WTC11 (cell line): ENCODE measurements at regions not wholly inside any gene's neighbourhood (a gene's known extent, or its start where the extent isn't known, plus 50 kb on each side); places are given as distances from the start of the nearest gene placed in this dataset.
A peak's percentile ranks its signal among the peaks of the same experiment; 100 is the strongest.

ENCODE experiments used
- ATAC-seq: fragments of 200-7000 bp; cut with Tn5 transposase; 2 replicates; pipeline ENCODE4 v1.10.0; 2021; ENCODE audit warnings: mild to moderate bottlenecking, moderate library complexity
- CTCF ChIA-PET: fragments of 300-600 bp; sonication (Branson Sonifier 250); formaldehyde crosslinking; loops from one replicate; lab custom pipeline; 2021; ENCODE audit warnings: antibody characterized with exemption; lab: Charles Lee
- POLR2A ChIA-PET: fragments of 350-600 bp; sonication (Branson Sonifier 250); formaldehyde crosslinking; loops from one replicate; lab custom pipeline; 2021; ENCODE audit warnings: antibody characterized with exemption; lab: Charles Lee
- DNase-seq: peaks from one replicate; pipeline ENCODE4 v3.0.0; 2021; ENCODE audit warnings: low spot score
- H3K27ac Mint-ChIP-seq: 2 replicates; pipeline ENCODE4 v1.8.0; 2021; ENCODE audit warnings: mixed read lengths
- H3K27me3 Mint-ChIP-seq: 2 replicates; pipeline ENCODE4 v1.8.0; 2021; ENCODE audit warnings: low read depth, mild to moderate bottlenecking, moderate library complexity, mixed read lengths
- H3K36me3 Mint-ChIP-seq: 2 replicates; pipeline ENCODE4 v1.8.0; 2021; ENCODE audit warnings: mixed read lengths
- H3K4me1 Mint-ChIP-seq: 2 replicates; pipeline ENCODE4 v1.8.0; 2022; ENCODE audit warnings: mixed read lengths
- H3K4me3 Mint-ChIP-seq: 2 replicates; pipeline ENCODE4 v1.8.0; 2021; ENCODE audit warnings: mild to moderate bottlenecking, moderate library complexity, mixed read lengths
- H3K9me3 Mint-ChIP-seq: 2 replicates; pipeline ENCODE4 v1.8.0; 2021; ENCODE audit warnings: mixed read lengths
- CBFB ChIP-seq: sonication (generic); formaldehyde crosslinking; IDR thresholded peaks from 2 replicates; pipeline ENCODE4 v1.8.1; 2022; ENCODE audit warnings: mild to moderate bottlenecking, low read depth, missing genetic modification reagents
- FOXK1 ChIP-seq: sonication (generic); formaldehyde crosslinking; IDR thresholded peaks from 2 replicates; pipeline ENCODE4 v1.8.0; 2022; ENCODE audit warnings: mild to moderate bottlenecking, moderate library complexity, missing genetic modification reagents
- FOXP1 ChIP-seq: sonication (generic); formaldehyde crosslinking; IDR thresholded peaks from 2 replicates; pipeline ENCODE4 v1.8.0; 2022; ENCODE audit warnings: missing genetic modification reagents, mild to moderate bottlenecking, moderate library complexity, borderline replicate concordance
- GABPB1 ChIP-seq: sonication (generic); formaldehyde crosslinking; IDR thresholded peaks from 2 replicates; pipeline ENCODE4 v1.8.1; 2023; ENCODE audit warnings: mild to moderate bottlenecking, missing genetic modification reagents
- GRHL2 ChIP-seq: fragments of 250-450 bp; sonication (Bioruptor Pico); IDR thresholded peaks from 2 replicates; pipeline ENCODE4 v1.8.0; 2022; ENCODE audit warnings: mild to moderate bottlenecking, moderate library complexity; ENCODE audit not compliant: insufficient replicate concordance, severe bottlenecking
- GTF2I ChIP-seq: fragments of 250-450 bp; sonication (Bioruptor Pico); conservative IDR thresholded peaks from 2 replicates; pipeline ENCODE4 v1.4.0; 2021; ENCODE audit warnings: mild to moderate bottlenecking
- JUN ChIP-seq: sonication (generic); formaldehyde crosslinking; IDR thresholded peaks from 2 replicates; pipeline ENCODE4 v1.8.0; 2023; ENCODE audit warnings: mild to moderate bottlenecking, missing genetic modification reagents
- NFE2L1 ChIP-seq: sonication (generic); formaldehyde crosslinking; IDR thresholded peaks from 2 replicates; pipeline ENCODE4 v1.8.1; 2023; ENCODE audit warnings: missing genetic modification reagents
- SMAD4 ChIP-seq: sonication (generic); formaldehyde crosslinking; IDR thresholded peaks from 2 replicates; pipeline ENCODE4 v1.8.0; 2022; ENCODE audit warnings: mild to moderate bottlenecking, missing genetic modification reagents
- SP1 ChIP-seq: sonication (generic); formaldehyde crosslinking; conservative IDR thresholded peaks from 2 replicates; pipeline ENCODE4 v1.8.1; 2022; ENCODE audit warnings: missing genetic modification reagents
- ZNF263 ChIP-seq: sonication (generic); formaldehyde crosslinking; IDR thresholded peaks from 2 replicates; pipeline ENCODE4 v1.8.1; 2022; ENCODE audit warnings: low read depth, mild to moderate bottlenecking, moderate library complexity, missing genetic modification reagents
- ZNF317 ChIP-seq: sonication (generic); formaldehyde crosslinking; IDR thresholded peaks from 2 replicates; pipeline ENCODE4 v1.8.1; 2023; ENCODE audit warnings: low read depth, mild to moderate bottlenecking, moderate library complexity, missing genetic modification reagents, borderline replicate concordance
- ZNF416 ChIP-seq: fragments of 250-450 bp; sonication (Bioruptor Pico); IDR thresholded peaks from 2 replicates; pipeline ENCODE4 v1.9.0; 2021; ENCODE audit warnings: mild to moderate bottlenecking, inconsistent platforms
- TF ChIP-seq, protein P1 (sequence below): fragments of 250-450 bp; sonication (Bioruptor Pico); IDR thresholded peaks from 2 replicates; pipeline ENCODE4 v1.8.0; 2021; ENCODE audit warnings: mild to moderate bottlenecking
- TF ChIP-seq, protein P2 (sequence below): sonication (generic); formaldehyde crosslinking; IDR thresholded peaks from 2 replicates; pipeline ENCODE4 v1.8.0; 2022; ENCODE audit warnings: mild to moderate bottlenecking, missing genetic modification reagents
- TF ChIP-seq, protein P3 (sequence below): sonication (generic); formaldehyde crosslinking; IDR thresholded peaks from 2 replicates; pipeline ENCODE4 v1.8.1; 2023; ENCODE audit warnings: mild to moderate bottlenecking, missing genetic modification reagents
- TF ChIP-seq, protein P4 (sequence below): fragments of 250-450 bp; sonication (Bioruptor Pico); IDR thresholded peaks from 2 replicates; pipeline ENCODE4 v1.9.0; 2021; ENCODE audit warnings: mild to moderate bottlenecking, borderline replicate concordance
- TF ChIP-seq, protein P5 (sequence below): sonication (generic); formaldehyde crosslinking; IDR thresholded peaks from 2 replicates; pipeline ENCODE4 v1.8.0; 2023; ENCODE audit warnings: mild to moderate bottlenecking, missing genetic modification reagents
- TF ChIP-seq, protein P6 (sequence below): sonication (generic); formaldehyde crosslinking; IDR thresholded peaks from 2 replicates; pipeline ENCODE4 v1.8.1; 2023; ENCODE audit warnings: mild to moderate bottlenecking, moderate library complexity, missing genetic modification reagents

DNA sequence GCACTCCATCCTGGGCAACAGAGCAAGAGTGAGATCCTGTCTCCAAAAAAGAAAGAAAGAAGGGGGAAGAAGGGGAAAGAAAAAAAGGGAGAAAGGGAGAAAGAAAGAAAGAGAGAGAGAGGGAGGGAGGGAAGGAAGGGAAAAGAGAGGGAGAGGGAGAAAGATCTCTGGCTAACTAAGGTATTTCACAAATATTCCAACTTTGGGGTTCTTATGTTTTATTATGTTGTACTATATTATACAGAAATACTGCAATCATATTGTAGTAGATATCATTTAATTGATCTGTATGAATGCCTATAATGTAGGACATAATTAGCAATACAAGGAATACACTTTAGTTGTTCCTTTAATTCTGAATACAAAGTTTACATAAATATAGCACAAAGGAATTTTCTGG is 70.1 kb upstream of the STAM2 start:
- POLR2A ChIA-PET: no interaction called here

More for the DNA sequence above, 70.1 kb upstream of the STAM2 start:
- DNase-seq: no peak
- ATAC-seq: no peak
- TF ChIP-seq ZNF317 (no peak), GTF2I (CRISPR knock-in tag) (no peak), ZNF263 (CRISPR knock-in tag) (no peak), SMAD4 (CRISPR knock-in tag) (no peak), GABPB1 (CRISPR knock-in tag) (no peak), CBFB (CRISPR knock-in tag) (no peak), ZNF416 (CRISPR knock-in tag) (no peak), SP1 (CRISPR knock-in tag) (no peak), NFE2L1 (CRISPR knock-in tag) (no peak), GRHL2 (CRISPR knock-in tag) (no peak), FOXK1 (CRISPR knock-in tag) (no peak), FOXP1 (no peak), JUN (CRISPR knock-in tag) (no peak)
- TF ChIP-seq, protein P1, sequence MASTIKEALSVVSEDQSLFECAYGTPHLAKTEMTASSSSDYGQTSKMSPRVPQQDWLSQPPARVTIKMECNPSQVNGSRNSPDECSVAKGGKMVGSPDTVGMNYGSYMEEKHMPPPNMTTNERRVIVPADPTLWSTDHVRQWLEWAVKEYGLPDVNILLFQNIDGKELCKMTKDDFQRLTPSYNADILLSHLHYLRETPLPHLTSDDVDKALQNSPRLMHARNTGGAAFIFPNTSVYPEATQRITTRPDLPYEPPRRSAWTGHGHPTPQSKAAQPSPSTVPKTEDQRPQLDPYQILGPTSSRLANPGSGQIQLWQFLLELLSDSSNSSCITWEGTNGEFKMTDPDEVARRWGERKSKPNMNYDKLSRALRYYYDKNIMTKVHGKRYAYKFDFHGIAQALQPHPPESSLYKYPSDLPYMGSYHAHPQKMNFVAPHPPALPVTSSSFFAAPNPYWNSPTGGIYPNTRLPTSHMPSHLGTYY (CRISPR knock-in tag): no peak
- TF ChIP-seq, protein P2, sequence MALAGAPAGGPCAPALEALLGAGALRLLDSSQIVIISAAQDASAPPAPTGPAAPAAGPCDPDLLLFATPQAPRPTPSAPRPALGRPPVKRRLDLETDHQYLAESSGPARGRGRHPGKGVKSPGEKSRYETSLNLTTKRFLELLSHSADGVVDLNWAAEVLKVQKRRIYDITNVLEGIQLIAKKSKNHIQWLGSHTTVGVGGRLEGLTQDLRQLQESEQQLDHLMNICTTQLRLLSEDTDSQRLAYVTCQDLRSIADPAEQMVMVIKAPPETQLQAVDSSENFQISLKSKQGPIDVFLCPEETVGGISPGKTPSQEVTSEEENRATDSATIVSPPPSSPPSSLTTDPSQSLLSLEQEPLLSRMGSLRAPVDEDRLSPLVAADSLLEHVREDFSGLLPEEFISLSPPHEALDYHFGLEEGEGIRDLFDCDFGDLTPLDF (CRISPR knock-in tag): no peak
- TF ChIP-seq, protein P3, sequence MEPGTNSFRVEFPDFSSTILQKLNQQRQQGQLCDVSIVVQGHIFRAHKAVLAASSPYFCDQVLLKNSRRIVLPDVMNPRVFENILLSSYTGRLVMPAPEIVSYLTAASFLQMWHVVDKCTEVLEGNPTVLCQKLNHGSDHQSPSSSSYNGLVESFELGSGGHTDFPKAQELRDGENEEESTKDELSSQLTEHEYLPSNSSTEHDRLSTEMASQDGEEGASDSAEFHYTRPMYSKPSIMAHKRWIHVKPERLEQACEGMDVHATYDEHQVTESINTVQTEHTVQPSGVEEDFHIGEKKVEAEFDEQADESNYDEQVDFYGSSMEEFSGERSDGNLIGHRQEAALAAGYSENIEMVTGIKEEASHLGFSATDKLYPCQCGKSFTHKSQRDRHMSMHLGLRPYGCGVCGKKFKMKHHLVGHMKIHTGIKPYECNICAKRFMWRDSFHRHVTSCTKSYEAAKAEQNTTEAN: no peak
- TF ChIP-seq, protein P4, sequence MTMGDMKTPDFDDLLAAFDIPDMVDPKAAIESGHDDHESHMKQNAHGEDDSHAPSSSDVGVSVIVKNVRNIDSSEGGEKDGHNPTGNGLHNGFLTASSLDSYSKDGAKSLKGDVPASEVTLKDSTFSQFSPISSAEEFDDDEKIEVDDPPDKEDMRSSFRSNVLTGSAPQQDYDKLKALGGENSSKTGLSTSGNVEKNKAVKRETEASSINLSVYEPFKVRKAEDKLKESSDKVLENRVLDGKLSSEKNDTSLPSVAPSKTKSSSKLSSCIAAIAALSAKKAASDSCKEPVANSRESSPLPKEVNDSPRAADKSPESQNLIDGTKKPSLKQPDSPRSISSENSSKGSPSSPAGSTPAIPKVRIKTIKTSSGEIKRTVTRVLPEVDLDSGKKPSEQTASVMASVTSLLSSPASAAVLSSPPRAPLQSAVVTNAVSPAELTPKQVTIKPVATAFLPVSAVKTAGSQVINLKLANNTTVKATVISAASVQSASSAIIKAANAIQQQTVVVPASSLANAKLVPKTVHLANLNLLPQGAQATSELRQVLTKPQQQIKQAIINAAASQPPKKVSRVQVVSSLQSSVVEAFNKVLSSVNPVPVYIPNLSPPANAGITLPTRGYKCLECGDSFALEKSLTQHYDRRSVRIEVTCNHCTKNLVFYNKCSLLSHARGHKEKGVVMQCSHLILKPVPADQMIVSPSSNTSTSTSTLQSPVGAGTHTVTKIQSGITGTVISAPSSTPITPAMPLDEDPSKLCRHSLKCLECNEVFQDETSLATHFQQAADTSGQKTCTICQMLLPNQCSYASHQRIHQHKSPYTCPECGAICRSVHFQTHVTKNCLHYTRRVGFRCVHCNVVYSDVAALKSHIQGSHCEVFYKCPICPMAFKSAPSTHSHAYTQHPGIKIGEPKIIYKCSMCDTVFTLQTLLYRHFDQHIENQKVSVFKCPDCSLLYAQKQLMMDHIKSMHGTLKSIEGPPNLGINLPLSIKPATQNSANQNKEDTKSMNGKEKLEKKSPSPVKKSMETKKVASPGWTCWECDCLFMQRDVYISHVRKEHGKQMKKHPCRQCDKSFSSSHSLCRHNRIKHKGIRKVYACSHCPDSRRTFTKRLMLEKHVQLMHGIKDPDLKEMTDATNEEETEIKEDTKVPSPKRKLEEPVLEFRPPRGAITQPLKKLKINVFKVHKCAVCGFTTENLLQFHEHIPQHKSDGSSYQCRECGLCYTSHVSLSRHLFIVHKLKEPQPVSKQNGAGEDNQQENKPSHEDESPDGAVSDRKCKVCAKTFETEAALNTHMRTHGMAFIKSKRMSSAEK (CRISPR knock-in tag): no peak
- TF ChIP-seq, protein P5, sequence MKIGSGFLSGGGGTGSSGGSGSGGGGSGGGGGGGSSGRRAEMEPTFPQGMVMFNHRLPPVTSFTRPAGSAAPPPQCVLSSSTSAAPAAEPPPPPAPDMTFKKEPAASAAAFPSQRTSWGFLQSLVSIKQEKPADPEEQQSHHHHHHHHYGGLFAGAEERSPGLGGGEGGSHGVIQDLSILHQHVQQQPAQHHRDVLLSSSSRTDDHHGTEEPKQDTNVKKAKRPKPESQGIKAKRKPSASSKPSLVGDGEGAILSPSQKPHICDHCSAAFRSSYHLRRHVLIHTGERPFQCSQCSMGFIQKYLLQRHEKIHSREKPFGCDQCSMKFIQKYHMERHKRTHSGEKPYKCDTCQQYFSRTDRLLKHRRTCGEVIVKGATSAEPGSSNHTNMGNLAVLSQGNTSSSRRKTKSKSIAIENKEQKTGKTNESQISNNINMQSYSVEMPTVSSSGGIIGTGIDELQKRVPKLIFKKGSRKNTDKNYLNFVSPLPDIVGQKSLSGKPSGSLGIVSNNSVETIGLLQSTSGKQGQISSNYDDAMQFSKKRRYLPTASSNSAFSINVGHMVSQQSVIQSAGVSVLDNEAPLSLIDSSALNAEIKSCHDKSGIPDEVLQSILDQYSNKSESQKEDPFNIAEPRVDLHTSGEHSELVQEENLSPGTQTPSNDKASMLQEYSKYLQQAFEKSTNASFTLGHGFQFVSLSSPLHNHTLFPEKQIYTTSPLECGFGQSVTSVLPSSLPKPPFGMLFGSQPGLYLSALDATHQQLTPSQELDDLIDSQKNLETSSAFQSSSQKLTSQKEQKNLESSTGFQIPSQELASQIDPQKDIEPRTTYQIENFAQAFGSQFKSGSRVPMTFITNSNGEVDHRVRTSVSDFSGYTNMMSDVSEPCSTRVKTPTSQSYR (CRISPR knock-in tag): no peak
- TF ChIP-seq, protein P6, sequence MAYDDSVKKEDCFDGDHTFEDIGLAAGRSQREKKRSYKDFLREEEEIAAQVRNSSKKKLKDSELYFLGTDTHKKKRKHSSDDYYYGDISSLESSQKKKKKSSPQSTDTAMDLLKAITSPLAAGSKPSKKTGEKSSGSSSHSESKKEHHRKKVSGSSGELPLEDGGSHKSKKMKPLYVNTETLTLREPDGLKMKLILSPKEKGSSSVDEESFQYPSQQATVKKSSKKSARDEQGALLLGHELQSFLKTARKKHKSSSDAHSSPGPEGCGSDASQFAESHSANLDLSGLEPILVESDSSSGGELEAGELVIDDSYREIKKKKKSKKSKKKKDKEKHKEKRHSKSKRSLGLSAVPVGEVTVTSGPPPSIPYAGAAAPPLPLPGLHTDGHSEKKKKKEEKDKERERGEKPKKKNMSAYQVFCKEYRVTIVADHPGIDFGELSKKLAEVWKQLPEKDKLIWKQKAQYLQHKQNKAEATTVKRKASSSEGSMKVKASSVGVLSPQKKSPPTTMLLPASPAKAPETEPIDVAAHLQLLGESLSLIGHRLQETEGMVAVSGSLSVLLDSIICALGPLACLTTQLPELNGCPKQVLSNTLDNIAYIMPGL: no peak
- TF ChIP-seq, all 79 proteins: peak for 0
- no peaks in the 10 kb centered on the region; the same call in 1 of the 2 replicates for H3K27me3 Mint-ChIP-seq
- peaks cover 1% of the 10 kb centered on the region; the same call in 1 of the 2 replicates for H3K36me3 Mint-ChIP-seq
- peaks cover 11% of the 10 kb centered on the region for H3K9me3 Mint-ChIP-seq
- H3K4me3 Mint-ChIP-seq: peak overlapping the region; percentile 8; the same call in 1 of the 2 replicates
- H3K27ac Mint-ChIP-seq: no peak overlapping the region
- peaks cover 3% of the 10 kb centered on the region for H3K4me1 Mint-ChIP-seq
- CTCF ChIA-PET: no interaction called here
